ENCODE measurements at regions not wholly inside any gene's neighbourhood (a gene's known extent, or its start where the extent isn't known, plus 50 kb on each side); places are given as distances from the start of the nearest gene placed in this dataset.

- Histone ChIP-seq H3K27me3 (ENCODE audit: insufficient read depth, low read length, poor library complexity) (no peaks in the 10 kb centered on the region), H3K36me3 (ENCODE audit: control insufficient read depth, insufficient read depth, low read length) (no peaks in the 10 kb centered on the region), H3K18ac (ENCODE audit: low read length) (no peak overlapping the region), H2AK5ac (ENCODE audit: low read length) (no peak overlapping the region), H3K4me3 (ENCODE audit: low read length) (no peak overlapping the region), H2BK5ac (ENCODE audit: low read length) (no peak overlapping the region), H3K23ac (ENCODE audit: low read length) (no peak overlapping the region), H2BK15ac (replicated peaks; ENCODE audit: low read depth) (no peak overlapping the region), H3K56ac (ENCODE audit: low read length) (no peak overlapping the region), H2BK120ac (ENCODE audit: low read depth, low read length) (no peak overlapping the region), H3K79me1 (ENCODE audit: low read length) (no peaks in the 10 kb centered on the region), H3K79me2 (ENCODE audit: control insufficient read depth, insufficient read depth, low read length) (no peaks in the 10 kb centered on the region), H3K27ac (ENCODE audit: low read depth, low read length) (no peak overlapping the region), H4K5ac (ENCODE audit: low read length) (no peak overlapping the region), H3K4ac (ENCODE audit: low read depth, low read length) (no peak overlapping the region), H3K4me2 (ENCODE audit: low read length) (no peak overlapping the region), H3K4me1 (ENCODE audit: control insufficient read depth, low read depth, low read length) (no peaks in the 10 kb centered on the region), H4K8ac (ENCODE audit: low read depth, low read length) (no peak overlapping the region), H3K9ac (ENCODE audit: low read length) (no peak overlapping the region)
- DNase-seq: no peak
- no CpG with 5 or more reads among the region's 2 CpGs for WGBS (ENCODE audit: extremely low coverage, insufficient coverage, low lambda C conversion rate)
Observed at GRCh38 chr2:5766056-5766455, 73.9 kb downstream of the SOX11 start.

GRCh38 chr2:5766561-5766960, 74.4 kb downstream of the SOX11 start:
- no peak for DNase-seq
- H3K4me2 ChIP-seq (ENCODE audit: low read length): no peak overlapping the region
- no peak overlapping the region for H4K5ac ChIP-seq (ENCODE audit: low read length)
- no peak overlapping the region for H3K4me3 ChIP-seq (ENCODE audit: low read length)
- no peak overlapping the region for H3K56ac ChIP-seq (ENCODE audit: low read length)
- H3K4me1 ChIP-seq (ENCODE audit: control insufficient read depth, low read depth, low read length): no peaks in the 10 kb centered on the region
- H3K27me3 ChIP-seq (ENCODE audit: insufficient read depth, low read length, poor library complexity): no peaks in the 10 kb centered on the region
- no peak overlapping the region for H2AK5ac ChIP-seq (ENCODE audit: low read length)
- H2BK5ac ChIP-seq (ENCODE audit: low read length): no peak overlapping the region
- H3K79me2 ChIP-seq (ENCODE audit: control insufficient read depth, insufficient read depth, low read length): no peaks in the 10 kb centered on the region
- no CpG with 5 or more reads among the region's 2 CpGs for WGBS (ENCODE audit: extremely low coverage, insufficient coverage, low lambda C conversion rate)
- H3K27ac ChIP-seq (ENCODE audit: low read depth, low read length): no peak overlapping the region
- H3K79me1 ChIP-seq (ENCODE audit: low read length): no peaks in the 10 kb centered on the region
- no peak overlapping the region for H3K23ac ChIP-seq (ENCODE audit: low read length)
- H3K18ac ChIP-seq (ENCODE audit: low read length): no peak overlapping the region
- no peak overlapping the region for H4K8ac ChIP-seq (ENCODE audit: low read depth, low read length)
- H2BK15ac ChIP-seq (replicated peaks; ENCODE audit: low read depth): no peak overlapping the region
- no peak overlapping the region for H2BK120ac ChIP-seq (ENCODE audit: low read depth, low read length)
- H3K9ac ChIP-seq (ENCODE audit: low read length): no peak overlapping the region
- H3K36me3 ChIP-seq (ENCODE audit: control insufficient read depth, insufficient read depth, low read length): no peaks in the 10 kb centered on the region
- no peak overlapping the region for H3K4ac ChIP-seq (ENCODE audit: low read depth, low read length)

- Histone ChIP-seq H4K5ac (ENCODE audit: low read length) (no peak overlapping the region), H3K4me1 (ENCODE audit: control insufficient read depth, low read depth, low read length) (no peaks in the 10 kb centered on the region), H2AK5ac (ENCODE audit: low read length) (no peak overlapping the region), H3K27ac (ENCODE audit: low read depth, low read length) (no peak overlapping the region), H3K9ac (ENCODE audit: low read length) (no peak overlapping the region), H3K27me3 (ENCODE audit: insufficient read depth, low read length, poor library complexity) (no peaks in the 10 kb centered on the region), H3K4ac (ENCODE audit: low read depth, low read length) (no peak overlapping the region), H4K8ac (ENCODE audit: low read depth, low read length) (no peak overlapping the region), H3K79me2 (ENCODE audit: control insufficient read depth, insufficient read depth, low read length) (no peaks in the 10 kb centered on the region), H3K4me3 (ENCODE audit: low read length) (no peak overlapping the region), H3K56ac (ENCODE audit: low read length) (no peak overlapping the region), H3K36me3 (ENCODE audit: control insufficient read depth, insufficient read depth, low read length) (no peaks in the 10 kb centered on the region), H3K79me1 (ENCODE audit: low read length) (no peaks in the 10 kb centered on the region), H2BK15ac (replicated peaks; ENCODE audit: low read depth) (no peak overlapping the region), H3K18ac (ENCODE audit: low read length) (no peak overlapping the region), H2BK120ac (ENCODE audit: low read depth, low read length) (no peak overlapping the region), H3K23ac (ENCODE audit: low read length) (no peak overlapping the region), H3K4me2 (ENCODE audit: low read length) (no peak overlapping the region), H2BK5ac (ENCODE audit: low read length) (no peak overlapping the region)
- peak; percentile 13 for DNase-seq
- WGBS (ENCODE audit: extremely low coverage, insufficient coverage, low lambda C conversion rate): no CpG with 5 or more reads among the region's 4 CpGs
Observed at GRCh38 chr2:5777131-5777535, 84.9 kb downstream of the SOX11 start.

GRCh38 chr2:5781679-5782078, 89.5 kb downstream of the SOX11 start:
- no peak overlapping the region for H3K4me2 ChIP-seq (ENCODE audit: low read length)
- WGBS (ENCODE audit: extremely low coverage, insufficient coverage, low lambda C conversion rate): no CpG with 5 or more reads among the region's 14 CpGs
- no peak overlapping the region for H3K4me3 ChIP-seq (ENCODE audit: low read length)

GRCh38 chr2:5782103-5782502, 89.9 kb downstream of the SOX11 start:
- no peak overlapping the region for H3K23ac ChIP-seq (ENCODE audit: low read length)
- H3K56ac ChIP-seq (ENCODE audit: low read length): no peak overlapping the region
- H3K4ac ChIP-seq (ENCODE audit: low read depth, low read length): no peak overlapping the region
- no peaks in the 10 kb centered on the region for H3K4me1 ChIP-seq (ENCODE audit: control insufficient read depth, low read depth, low read length)
- no peaks in the 10 kb centered on the region for H3K79me1 ChIP-seq (ENCODE audit: low read length)
- no peaks in the 10 kb centered on the region for H3K36me3 ChIP-seq (ENCODE audit: control insufficient read depth, insufficient read depth, low read length)
- no peaks in the 10 kb centered on the region for H3K27me3 ChIP-seq (ENCODE audit: insufficient read depth, low read length, poor library complexity)
- H3K27ac ChIP-seq (ENCODE audit: low read depth, low read length): no peak overlapping the region
- H2BK15ac ChIP-seq (replicated peaks; ENCODE audit: low read depth): no peak overlapping the region
- H2BK5ac ChIP-seq (ENCODE audit: low read length): no peak overlapping the region
- H2AK5ac ChIP-seq (ENCODE audit: low read length): no peak overlapping the region
- no peak overlapping the region for H3K4me3 ChIP-seq (ENCODE audit: low read length)
- no peak overlapping the region for H4K5ac ChIP-seq (ENCODE audit: low read length)
- H3K4me2 ChIP-seq (ENCODE audit: low read length): no peak overlapping the region
- DNase-seq: no peak
- H4K8ac ChIP-seq (ENCODE audit: low read depth, low read length): no peak overlapping the region
- H2BK120ac ChIP-seq (ENCODE audit: low read depth, low read length): no peak overlapping the region
- H3K79me2 ChIP-seq (ENCODE audit: control insufficient read depth, insufficient read depth, low read length): no peaks in the 10 kb centered on the region
- no peak overlapping the region for H3K9ac ChIP-seq (ENCODE audit: low read length)
- no CpG with 5 or more reads among the region's 6 CpGs for WGBS (ENCODE audit: extremely low coverage, insufficient coverage, low lambda C conversion rate)
- H3K18ac ChIP-seq (ENCODE audit: low read length): no peak overlapping the region

More at GRCh38 chr2:5781679-5782078, 89.5 kb downstream of the SOX11 start:
- no peak overlapping the region for H3K27ac ChIP-seq (ENCODE audit: low read depth, low read length)
- H2BK15ac ChIP-seq (replicated peaks; ENCODE audit: low read depth): no peak overlapping the region
- no peaks in the 10 kb centered on the region for H3K79me2 ChIP-seq (ENCODE audit: control insufficient read depth, insufficient read depth, low read length)
- H2AK5ac ChIP-seq (ENCODE audit: low read length): no peak overlapping the region
- no peak overlapping the region for H4K5ac ChIP-seq (ENCODE audit: low read length)
- no peaks in the 10 kb centered on the region for H3K4me1 ChIP-seq (ENCODE audit: control insufficient read depth, low read depth, low read length)
- H3K56ac ChIP-seq (ENCODE audit: low read length): no peak overlapping the region
- no peaks in the 10 kb centered on the region for H3K27me3 ChIP-seq (ENCODE audit: insufficient read depth, low read length, poor library complexity)
- no peaks in the 10 kb centered on the region for H3K79me1 ChIP-seq (ENCODE audit: low read length)
- H2BK5ac ChIP-seq (ENCODE audit: low read length): no peak overlapping the region
- H3K23ac ChIP-seq (ENCODE audit: low read length): no peak overlapping the region
- H2BK120ac ChIP-seq (ENCODE audit: low read depth, low read length): no peak overlapping the region
- DNase-seq: no peak
- no peak overlapping the region for H3K4ac ChIP-seq (ENCODE audit: low read depth, low read length)
- no peak overlapping the region for H4K8ac ChIP-seq (ENCODE audit: low read depth, low read length)
- H3K36me3 ChIP-seq (ENCODE audit: control insufficient read depth, insufficient read depth, low read length): no peaks in the 10 kb centered on the region
- no peak overlapping the region for H3K18ac ChIP-seq (ENCODE audit: low read length)
- no peak overlapping the region for H3K9ac ChIP-seq (ENCODE audit: low read length)

GRCh38 chr2:5788447-5788846, 96.3 kb downstream of the SOX11 start:
- Histone ChIP-seq H3K79me2 (ENCODE audit: control insufficient read depth, insufficient read depth, low read length) (no peaks in the 10 kb centered on the region), H3K36me3 (ENCODE audit: control insufficient read depth, insufficient read depth, low read length) (no peaks in the 10 kb centered on the region), H4K8ac (ENCODE audit: low read depth, low read length) (no peak overlapping the region), H3K4me3 (ENCODE audit: low read length) (no peak overlapping the region), H2BK15ac (replicated peaks; ENCODE audit: low read depth) (no peak overlapping the region), H3K27ac (ENCODE audit: low read depth, low read length) (no peak overlapping the region), H3K79me1 (ENCODE audit: low read length) (no peaks in the 10 kb centered on the region), H3K18ac (ENCODE audit: low read length) (no peak overlapping the region), H2AK5ac (ENCODE audit: low read length) (no peak overlapping the region), H3K27me3 (ENCODE audit: insufficient read depth, low read length, poor library complexity) (no peaks in the 10 kb centered on the region), H2BK120ac (ENCODE audit: low read depth, low read length) (no peak overlapping the region), H3K23ac (ENCODE audit: low read length) (no peak overlapping the region), H2BK5ac (ENCODE audit: low read length) (no peak overlapping the region), H3K9ac (ENCODE audit: low read length) (no peak overlapping the region), H3K4me1 (ENCODE audit: control insufficient read depth, low read depth, low read length) (no peaks in the 10 kb centered on the region), H3K4ac (ENCODE audit: low read depth, low read length) (no peak overlapping the region), H4K5ac (ENCODE audit: low read length) (no peak overlapping the region), H3K56ac (ENCODE audit: low read length) (no peak overlapping the region), H3K4me2 (ENCODE audit: low read length) (no peak overlapping the region)
- DNase-seq: no peak

All from mesendoderm (in vitro differentiated cells).